Embryonic facial prominence (tissue), 1 donor: ENCODE measurements at regions not wholly inside any gene's neighbourhood (a gene's known extent, or its start where the extent isn't known, plus 50 kb on each side); places are given as distances from the start of the nearest gene placed in this dataset.

ENCODE experiments used
- DNase-seq: peaks from one replicate; pipeline ENCODE4 v3.0.0-alpha.2; 2016; ENCODE audit errors: extremely low spot score

DNA sequence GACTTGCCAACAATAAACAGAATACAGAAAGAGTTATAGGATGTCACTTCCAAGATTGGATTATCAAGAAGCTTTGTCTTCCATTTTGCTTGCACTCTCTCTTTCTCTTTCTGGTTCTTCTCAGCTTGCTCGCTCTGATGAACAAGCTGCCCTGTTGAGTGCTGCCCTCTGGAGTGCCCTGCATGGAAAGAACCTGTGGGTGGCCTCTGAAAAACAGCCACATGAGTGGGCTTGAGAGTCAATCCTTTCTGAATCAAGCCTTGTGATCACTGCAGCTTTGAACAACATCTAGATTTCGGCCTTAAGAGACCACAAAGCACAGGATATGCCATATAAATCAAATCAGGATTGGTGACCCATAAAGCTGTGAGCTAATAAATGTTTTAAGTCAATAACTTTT, 185.1 kb downstream of the KIF2B start:
- DNase-seq = no peak

DNA sequence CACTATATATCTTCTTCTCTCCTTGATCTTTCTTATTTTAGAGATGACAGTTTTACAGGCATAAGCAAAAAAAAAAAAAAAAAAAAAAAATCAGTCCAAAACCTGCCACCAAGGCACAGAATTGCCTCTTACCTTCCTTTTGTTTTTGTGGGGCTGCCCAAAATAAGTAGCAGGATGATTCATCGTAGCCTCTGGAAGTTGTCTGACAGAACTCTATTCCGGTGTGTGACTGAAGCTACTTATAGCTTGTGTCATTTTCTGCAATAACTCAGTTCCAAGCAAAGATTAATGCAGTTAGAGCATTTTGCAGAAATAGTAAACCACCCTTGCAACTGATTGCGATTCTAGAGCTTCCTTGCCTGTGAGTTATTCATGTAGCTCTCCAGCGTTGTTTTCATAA, 186.8 kb downstream of the KIF2B start:
- DNase-seq = no peak

DNA sequence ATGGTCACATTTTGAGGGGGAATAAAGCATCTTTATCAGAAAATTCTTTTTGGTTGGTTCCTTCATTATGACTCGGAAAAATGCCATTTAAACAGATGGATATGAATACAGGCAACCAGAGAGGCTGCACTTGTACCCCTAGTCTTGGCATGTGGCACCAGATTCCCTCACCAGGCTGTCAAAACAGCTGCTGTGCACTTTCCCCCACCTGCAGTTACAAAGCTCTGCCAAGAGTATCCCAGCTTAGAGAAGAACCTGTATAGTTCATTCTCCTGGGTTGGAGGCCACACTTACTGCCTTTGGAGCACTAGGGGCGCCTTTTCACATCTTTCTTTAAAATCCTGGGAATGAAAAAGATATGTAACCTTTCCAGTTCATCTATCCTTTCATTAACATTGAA, 190.3 kb downstream of the KIF2B start:
- DNase-seq = no peak

DNA sequence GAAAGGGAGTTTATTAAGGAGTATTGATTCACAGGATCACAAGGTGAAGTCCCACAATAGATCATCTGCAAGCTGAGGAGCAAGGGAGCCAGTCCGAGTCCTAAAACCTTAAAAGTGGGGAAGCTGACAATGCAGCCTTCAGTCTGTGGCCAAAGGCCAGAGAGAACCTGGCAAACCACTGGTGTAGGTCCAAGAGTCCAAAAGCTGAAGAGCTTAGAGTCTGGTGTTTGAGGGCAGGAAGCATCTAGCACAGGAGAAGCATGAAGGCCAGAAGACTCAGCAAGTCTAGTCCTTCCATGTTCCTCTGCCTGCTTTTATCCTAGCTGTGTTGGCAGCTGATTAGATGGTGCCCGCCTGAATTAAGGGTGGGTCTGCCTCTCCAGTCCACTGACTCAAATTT, 193.0 kb downstream of the KIF2B start:
- no peak for DNase-seq

DNA sequence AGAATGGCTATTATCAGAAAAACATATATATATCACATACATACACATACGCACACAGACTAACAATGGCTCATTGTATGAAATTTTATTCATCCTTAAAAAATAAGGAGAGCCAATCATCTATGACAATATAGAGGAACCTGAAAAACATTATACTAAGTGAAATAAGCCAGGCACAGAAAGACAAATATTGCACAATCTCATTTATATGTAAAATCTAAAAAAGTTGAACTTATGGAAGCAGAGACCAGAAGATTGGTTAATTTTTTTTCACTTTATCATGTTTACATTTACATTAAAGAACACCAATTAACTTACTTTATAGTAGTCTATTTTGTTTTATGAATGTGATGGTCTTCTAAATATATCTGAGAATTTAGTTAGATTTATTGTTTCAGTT, 198.7 kb downstream of the KIF2B start:
- no peak for DNase-seq

DNA sequence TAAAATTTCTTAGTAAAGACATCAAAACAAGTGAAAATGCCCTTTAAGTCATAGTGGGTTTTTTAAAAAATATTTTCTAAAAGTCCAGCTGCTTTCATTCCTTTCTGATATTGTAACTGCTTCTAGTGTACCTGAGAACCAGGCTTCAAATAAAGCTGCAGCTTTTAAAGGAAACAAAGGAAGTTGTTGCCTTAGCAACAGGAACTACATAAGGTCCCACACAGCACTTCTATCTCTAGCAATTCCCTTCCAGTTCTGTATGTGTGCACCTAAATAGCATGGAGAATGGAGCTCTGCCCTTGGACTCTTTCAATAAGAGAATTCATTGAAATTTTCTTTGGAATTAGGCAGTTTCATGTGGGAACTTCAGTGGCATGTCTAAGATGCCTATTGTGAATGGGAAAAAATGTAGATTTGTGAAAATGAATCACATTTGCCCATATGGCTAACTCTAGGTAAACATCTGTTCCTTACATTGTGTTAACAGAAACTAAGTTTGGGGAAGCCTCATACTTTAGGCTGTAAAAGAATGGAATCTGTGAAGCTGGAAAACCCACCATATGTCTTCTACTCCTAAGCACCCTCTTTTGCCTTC, 206.4 kb downstream of the KIF2B start:
- no peak for DNase-seq

DNA sequence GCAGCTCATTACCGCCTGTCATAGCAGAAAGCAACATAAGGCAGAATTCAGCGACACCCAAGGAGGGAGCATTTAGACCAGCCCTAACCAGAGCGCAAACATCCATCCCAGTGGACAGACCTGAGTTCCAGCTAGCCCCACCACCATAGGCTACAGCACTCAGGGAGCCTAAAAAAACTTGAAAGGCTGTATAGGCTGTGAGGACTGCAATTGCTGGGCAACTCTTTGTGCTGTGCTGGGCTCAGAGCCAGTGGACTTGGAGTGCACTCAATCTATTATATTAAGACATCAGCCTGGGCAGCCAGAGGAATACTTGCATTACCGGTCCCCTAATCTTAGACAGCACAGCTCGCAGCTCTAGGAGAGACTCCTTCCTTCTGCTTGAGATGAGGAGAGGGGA, 207.3 kb downstream of the KIF2B start:
- no peak for DNase-seq

DNA sequence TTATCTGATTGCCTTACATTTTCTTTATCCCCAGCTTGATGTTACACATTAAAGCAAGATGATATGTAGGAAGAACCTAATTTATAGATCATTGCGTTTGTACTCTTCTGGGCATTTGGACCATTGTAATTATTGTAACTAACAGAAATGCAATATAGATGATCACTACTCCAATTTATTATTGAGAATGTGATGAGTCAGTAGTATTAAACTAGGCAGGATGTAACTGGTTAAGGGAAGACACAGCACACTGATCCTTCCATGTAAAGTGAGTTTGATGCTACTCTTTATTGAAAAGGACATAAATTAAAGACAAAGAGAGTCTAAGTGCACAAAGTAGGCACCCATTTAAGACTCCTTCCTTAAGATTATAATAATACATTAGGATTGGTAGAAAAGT, 223.8 kb downstream of the KIF2B start:
- DNase-seq = no peak

DNA sequence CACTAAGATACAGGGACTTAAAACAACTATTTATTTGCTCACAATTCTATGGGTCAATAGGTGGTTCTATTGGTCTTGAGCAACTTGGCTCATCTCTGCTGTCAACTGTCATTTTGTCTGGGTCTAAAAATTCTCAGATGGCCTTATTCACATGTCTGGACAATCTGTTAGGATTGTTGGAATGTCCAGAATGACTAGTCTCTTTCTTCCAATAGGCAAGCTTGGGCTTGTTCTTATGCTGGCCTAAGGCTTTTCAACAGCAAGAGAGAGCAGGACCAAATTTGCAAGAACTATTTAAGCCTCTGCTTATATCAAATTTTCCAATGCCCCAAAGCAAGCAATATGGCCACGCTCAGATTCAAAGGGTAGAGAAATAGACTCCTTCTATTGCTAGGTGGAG, 240.9 kb downstream of the KIF2B start:
- no peak for DNase-seq

DNA sequence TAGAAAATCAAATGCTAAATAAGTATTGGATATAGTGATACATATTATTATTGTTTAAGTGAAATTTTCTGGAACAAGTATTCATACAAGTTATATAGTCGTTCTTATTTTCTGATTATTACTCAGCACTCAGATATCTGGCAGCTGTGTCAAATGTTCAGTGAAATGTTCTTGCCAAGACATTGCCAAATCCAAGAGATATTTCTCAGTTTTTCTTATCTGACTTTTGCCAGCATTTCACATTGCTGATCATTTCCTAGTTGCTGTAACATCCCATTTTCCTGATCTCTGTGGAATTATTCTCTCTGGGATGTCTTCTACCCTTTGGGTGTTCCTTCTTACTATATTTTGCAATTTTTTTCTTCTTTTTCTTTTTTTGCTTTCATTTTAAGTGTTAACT, 262.3 kb downstream of the KIF2B start:
- DNase-seq = no peak

DNA sequence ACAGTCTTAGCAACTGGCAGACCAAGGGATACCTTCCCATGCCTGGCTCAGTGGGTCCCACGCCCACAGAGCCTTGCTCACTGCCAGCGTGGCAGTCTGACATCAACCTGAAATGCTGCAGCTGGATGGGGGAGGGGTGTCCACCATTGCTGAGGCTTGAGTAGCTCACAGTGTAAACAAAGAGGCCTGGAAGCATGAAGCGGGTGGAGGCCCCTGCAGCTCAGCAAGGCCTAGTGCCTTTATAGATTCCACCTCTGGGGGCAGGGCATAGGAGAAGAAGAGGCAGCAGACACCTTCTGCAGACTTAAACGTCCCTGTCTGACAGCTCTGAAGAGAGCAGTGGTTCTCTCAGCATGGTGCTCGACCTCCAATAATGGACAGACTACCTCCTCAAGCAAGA, 263.2 kb downstream of the KIF2B start:
- no peak for DNase-seq

DNA sequence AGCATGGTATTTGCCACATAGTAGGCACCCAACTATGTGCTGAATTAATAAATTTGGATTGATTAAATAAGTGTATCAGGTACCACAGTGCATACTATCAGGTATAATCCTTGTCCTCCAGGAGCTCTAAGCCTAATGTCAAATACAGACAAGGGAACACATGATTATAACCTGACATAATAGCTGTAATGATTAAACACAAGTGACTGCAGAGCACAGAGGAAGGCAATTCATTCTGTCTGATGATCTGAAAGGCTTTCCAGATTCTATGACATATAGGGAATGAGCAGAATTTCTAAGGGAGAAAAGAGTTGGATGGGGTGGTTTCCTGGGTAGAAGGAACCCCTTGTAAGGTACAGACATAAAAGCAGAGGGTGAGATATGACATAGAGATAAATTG, 273.5 kb downstream of the KIF2B start:
- DNase-seq = no peak

DNA sequence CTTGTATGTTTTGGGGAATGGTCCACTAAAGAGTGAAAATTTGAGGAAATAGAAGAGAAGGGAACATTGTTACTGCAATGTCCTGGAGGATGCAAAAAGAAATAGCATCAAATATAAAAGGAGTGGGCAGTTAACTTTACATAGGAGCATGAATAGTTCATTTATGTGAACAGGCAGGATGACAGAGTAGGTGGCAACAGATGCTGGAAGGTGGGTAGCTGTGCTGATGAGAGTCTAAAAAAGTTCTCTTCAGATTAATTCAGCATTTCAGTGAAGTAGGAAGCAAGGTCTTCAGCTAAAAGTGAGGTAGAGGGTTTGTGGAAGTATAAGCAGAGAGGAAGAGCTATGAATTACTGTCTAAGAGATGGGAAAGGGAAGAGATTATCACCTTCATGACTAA, 276.5 kb downstream of the KIF2B start:
- DNase-seq = no peak

DNA sequence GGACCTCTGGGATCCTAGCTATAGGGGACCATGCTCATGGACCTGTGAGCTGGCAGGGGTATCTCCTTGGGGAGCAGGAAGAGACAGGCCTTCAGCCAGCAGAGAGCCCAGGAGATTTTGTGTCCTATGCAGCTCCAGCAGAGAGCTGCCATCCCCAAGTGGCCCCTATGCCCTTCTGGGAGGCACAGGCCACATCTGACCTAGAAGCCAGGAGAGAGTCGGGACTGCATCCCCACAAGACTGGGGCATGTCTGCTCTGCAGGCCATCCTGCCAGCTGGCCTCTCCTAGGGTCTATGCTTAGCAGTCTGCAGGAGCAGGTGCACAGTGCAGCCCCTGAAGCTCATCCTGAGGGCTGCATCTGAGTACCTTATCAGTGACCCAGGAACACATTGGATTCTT, 279.5 kb downstream of the KIF2B start:
- no peak for DNase-seq

DNA sequence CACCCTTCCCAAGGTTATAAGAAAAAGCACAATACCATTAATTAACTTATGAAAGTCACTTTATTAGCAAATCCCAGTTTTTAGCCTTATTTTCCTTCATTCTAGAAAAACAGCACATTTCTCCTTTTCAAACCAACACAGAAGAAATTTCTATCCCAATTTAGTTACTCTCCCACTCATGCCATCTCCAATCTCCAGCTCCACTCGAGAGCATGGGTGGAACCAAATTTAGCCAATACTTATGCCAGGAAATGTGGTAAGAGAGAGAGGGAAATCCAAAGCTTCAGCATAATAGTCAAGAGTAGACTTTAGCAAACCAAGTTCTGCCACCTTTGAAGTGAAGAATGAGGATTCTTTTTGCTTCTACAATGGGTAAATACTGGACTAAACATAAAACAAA, 288.8 kb downstream of the KIF2B start:
- no peak for DNase-seq

DNA sequence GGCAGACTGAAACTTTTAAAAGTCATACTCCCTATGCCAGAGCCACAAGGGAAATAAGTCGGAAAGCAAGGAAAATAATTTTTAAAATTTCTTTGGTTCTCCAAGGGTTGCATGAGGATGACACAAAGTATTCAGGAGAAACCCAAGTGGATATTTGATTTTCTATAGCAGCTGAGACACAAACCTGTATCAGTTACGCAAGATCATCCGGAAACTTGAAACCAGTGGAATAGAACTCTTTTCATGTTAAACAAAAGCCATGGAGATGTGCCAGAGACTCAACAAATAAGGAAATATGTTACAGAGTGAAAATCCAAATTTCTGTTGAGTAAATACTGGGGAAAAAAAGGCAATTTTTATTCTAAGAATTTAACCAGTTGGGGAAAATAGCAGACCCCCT, 294.7 kb downstream of the KIF2B start:
- no peak for DNase-seq

DNA sequence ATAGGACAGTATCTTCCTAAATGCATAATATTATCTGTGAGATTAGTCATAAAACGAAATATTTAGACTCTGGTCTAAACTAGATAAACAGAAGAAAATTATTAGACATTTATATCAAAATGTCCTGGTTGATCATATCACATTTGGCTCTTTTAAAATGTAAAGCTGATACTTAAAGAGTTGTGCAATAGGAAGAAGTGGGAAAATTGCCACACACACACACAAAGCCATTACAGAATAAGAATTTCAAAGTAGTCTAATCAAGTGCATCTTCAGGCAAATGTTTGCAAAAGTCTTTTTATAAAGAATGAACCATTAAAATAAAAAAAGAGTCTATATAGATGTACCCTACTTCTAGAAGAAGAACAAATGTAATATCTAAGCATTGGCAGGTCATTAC, 301.7 kb downstream of the KIF2B start:
- DNase-seq = no peak

DNA sequence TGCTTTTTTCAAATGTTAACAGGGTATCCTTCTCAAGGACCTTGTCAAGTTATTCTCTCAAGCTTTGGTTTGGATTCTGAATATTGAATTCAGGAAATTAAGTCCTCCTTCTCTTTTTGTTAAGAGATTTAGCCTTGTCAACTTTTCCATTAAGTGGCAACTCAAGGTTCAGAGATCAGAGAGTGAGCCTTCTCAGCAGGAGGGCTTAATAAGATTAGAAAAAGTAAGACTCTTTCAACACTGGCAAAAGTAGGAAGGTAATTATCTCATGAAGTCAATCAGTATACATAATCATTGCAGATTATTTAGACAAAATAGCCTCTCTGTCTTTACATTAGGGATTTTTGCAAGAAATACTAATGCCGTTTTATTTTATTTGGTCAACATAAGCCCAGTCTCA, 330.7 kb downstream of the KIF2B start:
- DNase-seq = no peak

DNA sequence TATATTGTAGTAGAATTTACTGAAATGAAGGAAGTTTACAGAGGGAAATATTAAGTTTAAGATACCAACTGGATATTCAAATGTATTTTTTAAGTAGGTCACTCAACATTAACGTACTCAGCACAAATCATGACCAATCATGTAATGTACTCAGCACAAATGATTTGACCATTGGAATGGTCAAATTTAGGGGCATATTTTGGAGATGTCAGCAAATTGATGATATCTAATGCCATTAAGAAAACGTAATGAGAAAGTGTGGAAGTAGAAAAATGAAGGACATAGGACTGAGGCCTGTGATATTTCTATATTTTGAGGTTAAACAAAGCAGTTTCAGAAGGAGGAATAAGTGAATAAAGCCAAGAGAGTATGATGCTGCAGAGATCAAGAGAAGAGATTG, 334.8 kb downstream of the KIF2B start:
- no peak for DNase-seq

DNA sequence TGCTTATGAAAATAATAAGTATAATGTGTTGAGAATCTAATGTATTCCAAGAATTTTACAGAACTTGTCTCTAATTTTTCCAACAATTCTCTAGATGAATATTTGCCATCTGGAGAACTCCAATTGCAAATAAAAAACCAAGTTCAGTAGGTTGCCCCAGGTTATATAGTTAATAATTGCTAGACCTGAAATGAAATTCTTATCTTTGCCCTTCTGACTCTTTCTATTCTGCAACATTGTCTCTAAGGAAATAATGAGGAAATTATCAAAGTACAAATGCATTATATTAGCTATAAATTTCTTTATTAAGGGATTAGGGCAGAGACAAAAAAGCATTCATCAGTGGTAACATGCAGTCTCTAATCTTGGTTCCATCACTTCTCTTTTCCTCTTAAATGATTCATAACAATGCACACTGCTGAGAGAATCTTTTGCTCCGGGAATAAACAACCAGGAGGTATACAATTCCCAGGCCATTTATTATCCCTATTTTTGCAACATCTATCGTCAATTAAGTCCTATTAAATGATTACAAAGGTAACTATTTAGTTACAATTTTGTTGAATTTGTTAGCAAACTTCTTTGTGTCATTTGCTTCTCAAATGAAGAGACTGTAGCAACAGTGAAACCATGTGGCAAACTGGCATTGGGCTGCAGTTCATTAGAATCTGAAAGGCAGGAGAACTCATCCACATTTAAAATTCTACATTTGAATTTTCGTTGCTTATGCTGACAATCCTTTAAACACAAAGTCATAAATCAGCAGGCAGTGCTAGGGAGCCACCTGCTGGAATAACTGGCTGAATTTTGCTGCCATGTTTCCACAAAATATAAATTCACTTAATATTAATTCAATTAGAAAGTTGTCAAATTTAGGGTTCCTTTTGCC, 349.6 kb downstream of the KIF2B start:
- DNase-seq = peak; percentile 17

DNA sequence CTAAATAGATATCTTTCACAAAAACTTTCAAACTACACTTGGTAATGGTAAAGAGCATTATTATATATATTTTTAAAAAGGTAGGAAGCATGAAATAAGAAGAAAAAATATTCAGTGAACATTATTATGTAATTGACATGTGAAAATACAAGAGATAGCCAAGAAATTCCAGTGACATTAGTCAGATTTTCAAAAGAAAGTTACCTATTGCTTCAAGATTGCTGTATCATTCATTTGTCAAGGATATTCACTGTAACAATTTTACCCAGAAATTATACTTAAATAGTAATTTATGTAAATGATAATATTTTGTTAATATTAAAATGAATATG, 350.2 kb downstream of the KIF2B start:
- no peak for DNase-seq

DNA sequence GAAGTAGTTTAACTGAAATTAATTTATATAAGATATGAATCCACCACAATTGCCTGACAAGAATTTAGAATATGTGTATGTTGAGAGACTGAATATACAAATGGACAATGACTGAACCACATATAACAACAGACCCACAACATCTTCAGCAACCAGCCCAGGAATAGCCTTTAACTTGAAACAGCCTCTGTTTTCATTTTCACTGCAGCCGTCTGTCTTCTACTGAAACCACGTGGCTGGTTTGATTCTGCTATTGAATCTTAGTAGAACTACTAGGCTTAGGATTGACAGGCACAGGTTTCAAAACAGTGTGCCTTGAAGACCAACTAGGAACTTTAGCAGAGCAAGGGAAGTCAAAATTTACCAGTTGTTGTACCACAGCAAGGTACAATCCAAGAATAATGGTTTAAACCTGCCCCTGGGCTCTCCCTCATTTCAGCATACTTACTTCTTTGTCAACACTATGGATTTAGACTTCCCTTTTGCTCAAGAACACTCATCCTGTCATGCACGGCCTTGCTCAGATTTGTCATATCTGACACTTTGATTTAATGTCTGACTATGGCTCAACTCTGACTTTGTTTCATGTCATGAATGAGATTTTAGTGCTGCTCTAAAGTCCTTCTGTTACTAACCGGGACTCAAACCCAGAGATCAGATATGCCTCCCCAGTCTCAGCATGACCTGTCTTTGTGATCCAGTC, 355.0 kb downstream of the KIF2B start:
- DNase-seq = no peak

DNA sequence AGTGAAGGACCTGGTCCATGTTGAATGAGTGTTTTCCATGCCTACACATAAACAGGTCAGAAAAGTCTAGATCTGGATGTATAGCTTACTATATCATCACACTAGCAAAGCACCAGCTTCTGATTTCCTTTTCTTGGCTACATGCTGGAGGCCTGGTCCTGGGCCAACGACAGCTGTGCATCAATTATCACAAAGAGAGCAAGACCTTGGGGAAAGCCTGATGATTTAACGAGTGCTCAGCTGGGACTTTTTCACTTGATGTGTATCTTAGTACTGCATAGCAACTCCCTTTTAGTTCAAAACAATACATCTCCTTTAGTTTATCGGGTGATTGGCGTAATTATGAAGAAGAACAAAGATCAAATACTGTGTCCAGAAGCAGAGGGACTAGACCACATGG, 358.2 kb downstream of the KIF2B start:
- no peak for DNase-seq
